ENCODE measurements at regions not wholly inside any gene's neighbourhood (a gene's known extent, or its start where the extent isn't known, plus 50 kb on each side); places are given as distances from the start of the nearest gene placed in this dataset.

GRCh38 chr7:94067047-94067446, 62.9 kb upstream of the BET1 start:
- no peak overlapping the region for H3K9ac ChIP-seq (ENCODE audit: insufficient read length)
- no peak overlapping the region for H3K4me3 ChIP-seq
- H3K27ac ChIP-seq, result no peak overlapping the region
- H3K9me3 ChIP-seq (ENCODE audit: low read depth, low read length), result no peaks in the 10 kb centered on the region
- DNase-seq (ENCODE audit: low read depth, low spot score), result no peak
- H3K36me3 ChIP-seq (ENCODE audit: insufficient read depth, low read length), result no peaks in the 10 kb centered on the region
- TF ChIP-seq POLR2AphosphoS5 (IDR thresholded peaks at IDR 0.05; ENCODE audit: borderline replicate concordance, low read depth, low read length), result no peak
- no peak for TF ChIP-seq FOXP2 (optimal IDR thresholded peaks at IDR 0.05; ENCODE audit: control extremely low read depth, extremely low read length, insufficient read depth)
- no peak for TF ChIP-seq EZH2 (IDR thresholded peaks at IDR 0.05)

- DNase-seq (ENCODE audit: low read depth, low spot score), result no peak
- no peak overlapping the region for H3K4me3 ChIP-seq
- H3K9me3 ChIP-seq (ENCODE audit: low read depth, low read length), result no peaks in the 10 kb centered on the region
- no peak overlapping the region for H3K9ac ChIP-seq (ENCODE audit: insufficient read length)
- H3K27ac ChIP-seq, result no peak overlapping the region
- TF ChIP-seq POLR2AphosphoS5 (IDR thresholded peaks at IDR 0.05; ENCODE audit: borderline replicate concordance, low read depth, low read length) (no peak), FOXP2 (optimal IDR thresholded peaks at IDR 0.05; ENCODE audit: control extremely low read depth, extremely low read length, insufficient read depth) (no peak)
- no peaks in the 10 kb centered on the region for H3K36me3 ChIP-seq (ENCODE audit: insufficient read depth, low read length)
Observed at GRCh38 chr7:94067506-94067905, 63.4 kb upstream of the BET1 start.

- TF ChIP-seq EZH2 (IDR thresholded peaks at IDR 0.05) (no peak), FOXP2 (optimal IDR thresholded peaks at IDR 0.05; ENCODE audit: control extremely low read depth, extremely low read length, insufficient read depth) (no peak), POLR2AphosphoS5 (IDR thresholded peaks at IDR 0.05; ENCODE audit: borderline replicate concordance, low read depth, low read length) (no peak)
- no peaks in the 10 kb centered on the region for H3K36me3 ChIP-seq (ENCODE audit: insufficient read depth, low read length)
- H3K27ac ChIP-seq, result no peak overlapping the region
- no peak overlapping the region for H3K9ac ChIP-seq (ENCODE audit: insufficient read length)
- no peak overlapping the region for H3K4me3 ChIP-seq
- no peak for DNase-seq (ENCODE audit: low read depth, low spot score)
- H3K9me3 ChIP-seq (ENCODE audit: low read depth, low read length), result no peaks in the 10 kb centered on the region
Observed at GRCh38 chr7:94069162-94069739, 65.1 kb upstream of the BET1 start.

- no peak overlapping the region for H3K4me3 ChIP-seq
Observed at GRCh38 chr7:94080551-94080950, 76.4 kb upstream of the BET1 start.

GRCh38 chr7:94082126-94082525, 78.0 kb upstream of the BET1 start:
- TF ChIP-seq EZH2 (IDR thresholded peaks at IDR 0.05), result no peak
- TF ChIP-seq POLR2AphosphoS5 (IDR thresholded peaks at IDR 0.05; ENCODE audit: borderline replicate concordance, low read depth, low read length), result no peak
- TF ChIP-seq FOXP2 (optimal IDR thresholded peaks at IDR 0.05; ENCODE audit: control extremely low read depth, extremely low read length, insufficient read depth), result no peak
- Histone ChIP-seq H3K36me3 (ENCODE audit: insufficient read depth, low read length) (no peaks in the 10 kb centered on the region), H3K9ac (ENCODE audit: insufficient read length) (no peak overlapping the region), H3K9me3 (ENCODE audit: low read depth, low read length) (no peaks in the 10 kb centered on the region), H3K27ac (no peak overlapping the region), H3K4me3 (no peak overlapping the region)
- DNase-seq (ENCODE audit: low read depth, low spot score), result no peak

More at GRCh38 chr7:94080551-94080950, 76.4 kb upstream of the BET1 start:
- H3K9ac ChIP-seq (ENCODE audit: insufficient read length), result no peak overlapping the region
- no peak overlapping the region for H3K27ac ChIP-seq
- no peak for DNase-seq (ENCODE audit: low read depth, low spot score)
- no peaks in the 10 kb centered on the region for H3K36me3 ChIP-seq (ENCODE audit: insufficient read depth, low read length)
- TF ChIP-seq EZH2 (IDR thresholded peaks at IDR 0.05) (no peak), POLR2AphosphoS5 (IDR thresholded peaks at IDR 0.05; ENCODE audit: borderline replicate concordance, low read depth, low read length) (no peak)
- H3K9me3 ChIP-seq (ENCODE audit: low read depth, low read length), result no peaks in the 10 kb centered on the region

- peak; percentile 34 for DNase-seq (ENCODE audit: low read depth, low spot score)
- no peak overlapping the region for H3K27ac ChIP-seq
Observed at GRCh38 chr7:94087664-94088352, 83.7 kb upstream of the BET1 start.

GRCh38 chr7:94088560-94088959, 84.4 kb upstream of the BET1 start:
- no peak overlapping the region for H3K27ac ChIP-seq
- TF ChIP-seq FOXP2 (optimal IDR thresholded peaks at IDR 0.05; ENCODE audit: control extremely low read depth, extremely low read length, insufficient read depth), result no peak
- H3K9me3 ChIP-seq (ENCODE audit: low read depth, low read length), result no peaks in the 10 kb centered on the region
- H3K9ac ChIP-seq (ENCODE audit: insufficient read length), result no peak overlapping the region
- no peak for DNase-seq (ENCODE audit: low read depth, low spot score)
- no peak overlapping the region for H3K4me3 ChIP-seq
- no peaks in the 10 kb centered on the region for H3K36me3 ChIP-seq (ENCODE audit: insufficient read depth, low read length)

More at GRCh38 chr7:94087664-94088352, 83.7 kb upstream of the BET1 start:
- no peaks in the 10 kb centered on the region for H3K36me3 ChIP-seq (ENCODE audit: insufficient read depth, low read length)
- no peak for TF ChIP-seq EZH2 (IDR thresholded peaks at IDR 0.05)
- TF ChIP-seq FOXP2 (optimal IDR thresholded peaks at IDR 0.05; ENCODE audit: control extremely low read depth, extremely low read length, insufficient read depth), result no peak
- no peak for TF ChIP-seq POLR2AphosphoS5 (IDR thresholded peaks at IDR 0.05; ENCODE audit: borderline replicate concordance, low read depth, low read length)
- no peaks in the 10 kb centered on the region for H3K9me3 ChIP-seq (ENCODE audit: low read depth, low read length)
- peak overlapping the region; percentile 23 for H3K9ac ChIP-seq (ENCODE audit: insufficient read length)
- H3K4me3 ChIP-seq, result peak overlapping the region; percentile 62

GRCh38 chr7:94089806-94090205, 85.7 kb upstream of the BET1 start:
- TF ChIP-seq POLR2AphosphoS5 (IDR thresholded peaks at IDR 0.05; ENCODE audit: borderline replicate concordance, low read depth, low read length), result no peak
- TF ChIP-seq EZH2 (IDR thresholded peaks at IDR 0.05), result no peak
- no peak for TF ChIP-seq FOXP2 (optimal IDR thresholded peaks at IDR 0.05; ENCODE audit: control extremely low read depth, extremely low read length, insufficient read depth)

GRCh38 chr7:94092980-94093379, 88.8 kb upstream of the BET1 start:
- H3K27ac ChIP-seq, result no peak overlapping the region
- TF ChIP-seq POLR2AphosphoS5 (IDR thresholded peaks at IDR 0.05; ENCODE audit: borderline replicate concordance, low read depth, low read length) (no peak), EZH2 (IDR thresholded peaks at IDR 0.05) (no peak), FOXP2 (optimal IDR thresholded peaks at IDR 0.05; ENCODE audit: control extremely low read depth, extremely low read length, insufficient read depth) (no peak)
- H3K9ac ChIP-seq (ENCODE audit: insufficient read length), result no peak overlapping the region
- H3K36me3 ChIP-seq (ENCODE audit: insufficient read depth, low read length), result no peaks in the 10 kb centered on the region
- H3K9me3 ChIP-seq (ENCODE audit: low read depth, low read length), result no peaks in the 10 kb centered on the region
- DNase-seq (ENCODE audit: low read depth, low spot score), result no peak
- no peak overlapping the region for H3K4me3 ChIP-seq

More at GRCh38 chr7:94089806-94090205, 85.7 kb upstream of the BET1 start:
- Histone ChIP-seq H3K36me3 (ENCODE audit: insufficient read depth, low read length) (no peaks in the 10 kb centered on the region), H3K4me3 (no peak overlapping the region), H3K9me3 (ENCODE audit: low read depth, low read length) (no peaks in the 10 kb centered on the region), H3K27ac (no peak overlapping the region), H3K9ac (ENCODE audit: insufficient read length) (no peak overlapping the region)
- no peak for DNase-seq (ENCODE audit: low read depth, low spot score)

Data from SK-N-MC (cell line).